Neural progenitor cell (in vitro differentiated cells): ENCODE measurements at regions not wholly inside any gene's neighbourhood (a gene's known extent, or its start where the extent isn't known, plus 50 kb on each side); places are given as distances from the start of the nearest gene placed in this dataset.

Experiments used
- DNase-seq: peaks from one replicate; pipeline ENCODE4 v3.0.0-alpha.2; 2016; ENCODE audit warnings: low spot score
- H2AFZ ChIP-seq: fragments of 200-600 bp; sonication (generic); replicated peaks from 2 replicates; pipeline ENCODE4 v1.6.1; 2016; ENCODE audit warnings: antibody characterized with exemption
- H3F3A ChIP-seq: fragments of 200-600 bp; sonication (generic); 2 replicates; pipeline ENCODE4 v1.6.1; 2016; ENCODE audit warnings: antibody characterized with exemption, low read depth
- H3K27ac ChIP-seq: fragments of 200-600 bp; sonication (generic); 2 replicates; pipeline ENCODE4 v1.5.1; 2016; ENCODE audit warnings: mild to moderate bottlenecking
- H3K27me3 ChIP-seq: fragments of 200-600 bp; sonication (generic); 2 replicates; pipeline ENCODE4 v1.6.1; 2016; ENCODE audit warnings: mild to moderate bottlenecking, moderate library complexity
- H3K36me3 ChIP-seq: fragments of 200-600 bp; sonication (generic); 2 replicates; pipeline ENCODE4 v1.5.1; 2016
- H3K4me1 ChIP-seq: fragments of 200-600 bp; sonication (generic); 2 replicates; pipeline ENCODE4 v1.6.1; 2016; ENCODE audit warnings: mixed run types
- H3K4me2 ChIP-seq: fragments of 200-600 bp; sonication (generic); 2 replicates; pipeline ENCODE4 v1.6.1; 2016
- H3K4me3 ChIP-seq: fragments of 200-600 bp; sonication (generic); 2 replicates; pipeline ENCODE4 v1.5.1; 2016
- H3K79me2 ChIP-seq: fragments of 200-600 bp; sonication (generic); 2 replicates; pipeline ENCODE4 v1.6.1; 2016; ENCODE audit warnings: low read depth
- H3K9ac ChIP-seq: fragments of 200-600 bp; sonication (generic); 2 replicates; pipeline ENCODE4 v1.6.1; 2016
- H3K9me3 ChIP-seq: fragments of 200-600 bp; sonication (generic); 2 replicates; pipeline ENCODE4 v1.5.1; 2016; ENCODE audit warnings: low read depth
- H4K20me1 ChIP-seq: fragments of 200-600 bp; sonication (generic); 2 replicates; pipeline ENCODE4 v1.6.1; 2016; ENCODE audit warnings: low read depth
- H3K27ac Mint-ChIP-seq: 3 replicates; pipeline ENCODE4 v1.8.0; 2021; ENCODE audit warnings: mixed read lengths
- H3K27me3 Mint-ChIP-seq: 2 replicates; pipeline ENCODE4 v1.8.0; 2022; ENCODE audit warnings: low read depth, mild to moderate bottlenecking, inconsistent platforms, moderate library complexity, mixed read lengths; ENCODE audit not compliant: insufficient read depth
- H3K36me3 Mint-ChIP-seq: 3 replicates; pipeline ENCODE4 v1.8.0; 2021; ENCODE audit warnings: mixed read lengths
- H3K4me1 Mint-ChIP-seq: 3 replicates; pipeline ENCODE4 v1.8.0; 2021; ENCODE audit warnings: mixed read lengths
- H3K4me3 Mint-ChIP-seq: 3 replicates; pipeline ENCODE4 v1.8.0; 2021; ENCODE audit warnings: mild to moderate bottlenecking, moderate library complexity, mixed read lengths
- H3K9me3 Mint-ChIP-seq: 3 replicates; pipeline ENCODE4 v1.8.0; 2020; ENCODE audit warnings: mixed read lengths
- CTCF ChIP-seq: fragments of 200-600 bp; sonication (generic); IDR thresholded peaks from 2 replicates; pipeline ENCODE4 v1.5.1; 2017; ENCODE audit warnings: antibody characterized with exemption, mild to moderate bottlenecking
- EZH2 ChIP-seq: fragments of 200-600 bp; sonication (generic); IDR thresholded peaks from 2 replicates; pipeline ENCODE4 v1.6.1; 2017; ENCODE audit warnings: antibody characterized with exemption, mild to moderate bottlenecking, moderate library complexity
- EZH2phosphoT487 ChIP-seq: fragments of 200-600 bp; sonication (generic); IDR thresholded peaks from 2 replicates; pipeline ENCODE4 v1.6.1; 2017; ENCODE audit warnings: antibody characterized with exemption

- peaks cover 9% of the 10 kb centered on the region for H3K27me3 Mint-ChIP-seq
- no peaks in the 10 kb centered on the region for H3K27me3 ChIP-seq
- no peak for TF ChIP-seq EZH2phosphoT487
- no peak for TF ChIP-seq EZH2
- no peak for TF ChIP-seq CTCF
- H4K20me1 ChIP-seq: no peaks in the 10 kb centered on the region
- H3K4me2 ChIP-seq: no peak overlapping the region
- H3K36me3 Mint-ChIP-seq: no peaks in the 10 kb centered on the region
- H3K79me2 ChIP-seq: no peaks in the 10 kb centered on the region
- H3K27ac Mint-ChIP-seq: no peak overlapping the region
- no peak overlapping the region for H3K9ac ChIP-seq
- no peak overlapping the region for H3K4me3 Mint-ChIP-seq
- H3K4me1 ChIP-seq: no peaks in the 10 kb centered on the region
- DNase-seq: no peak
- H3K4me3 ChIP-seq: no peak overlapping the region
- no peak overlapping the region for H3K27ac ChIP-seq
- no peaks in the 10 kb centered on the region for H3F3A ChIP-seq
- H3K4me1 Mint-ChIP-seq: no peaks in the 10 kb centered on the region
- peaks cover 11% of the 10 kb centered on the region for H3K9me3 Mint-ChIP-seq
- no peaks in the 10 kb centered on the region for H3K9me3 ChIP-seq
- H2AFZ ChIP-seq: no peak overlapping the region
- no peaks in the 10 kb centered on the region for H3K36me3 ChIP-seq
These were observed 534.6 kb downstream of the BCOR start for GRCh38 chrX:39563178-39563577.

GRCh38 chrX:39564751-39565150 lies 533.0 kb downstream of the BCOR start:
- Mint-ChIP-seq H3K9me3 (peaks cover 13% of the 10 kb centered on the region), H3K4me3 (peak overlapping the region; percentile 46), H3K4me1 (no peaks in the 10 kb centered on the region), H3K27ac (no peak overlapping the region), H3K36me3 (no peaks in the 10 kb centered on the region), H3K27me3 (peaks cover 9% of the 10 kb centered on the region)
- H3K9me3 ChIP-seq: no peaks in the 10 kb centered on the region
- H3K79me2 ChIP-seq: no peaks in the 10 kb centered on the region
- H3K9ac ChIP-seq: no peak overlapping the region
- no peaks in the 10 kb centered on the region for H3K27me3 ChIP-seq
- H3K4me3 ChIP-seq: no peak overlapping the region
- TF ChIP-seq EZH2phosphoT487 (no peak), EZH2 (no peak), CTCF (no peak)
- no peaks in the 10 kb centered on the region for H3K36me3 ChIP-seq
- H2AFZ ChIP-seq: no peak overlapping the region
- H3K27ac ChIP-seq: no peak overlapping the region
- DNase-seq: no peak
- no peak overlapping the region for H3K4me2 ChIP-seq
- H4K20me1 ChIP-seq: no peaks in the 10 kb centered on the region
- H3K4me1 ChIP-seq: no peaks in the 10 kb centered on the region
- no peaks in the 10 kb centered on the region for H3F3A ChIP-seq

- Histone ChIP-seq H3F3A (no peaks in the 10 kb centered on the region), H3K79me2 (no peaks in the 10 kb centered on the region), H3K4me3 (no peak overlapping the region), H3K4me2 (no peak overlapping the region), H4K20me1 (no peaks in the 10 kb centered on the region), H3K27me3 (no peaks in the 10 kb centered on the region), H2AFZ (no peak overlapping the region), H3K9ac (no peak overlapping the region), H3K4me1 (no peaks in the 10 kb centered on the region), H3K36me3 (no peaks in the 10 kb centered on the region), H3K27ac (no peak overlapping the region), H3K9me3 (no peaks in the 10 kb centered on the region)
- Mint-ChIP-seq H3K9me3 (peaks cover 4% of the 10 kb centered on the region), H3K27ac (no peak overlapping the region), H3K36me3 (no peaks in the 10 kb centered on the region), H3K27me3 (peaks cover 2% of the 10 kb centered on the region), H3K4me1 (peaks cover 29% of the 10 kb centered on the region), H3K4me3 (no peak overlapping the region)
- DNase-seq: no peak
- TF ChIP-seq EZH2: no peak
- no peak for TF ChIP-seq EZH2phosphoT487
- TF ChIP-seq CTCF: no peak
These were observed 523.6 kb downstream of the BCOR start for GRCh38 chrX:39574178-39574577.
